B cell (primary cell): ENCODE measurements at regions not wholly inside any gene's neighbourhood (a gene's known extent, or its start where the extent isn't known, plus 50 kb on each side); places are given as distances from the start of the nearest gene placed in this dataset.

Experiments used
- ATAC-seq: fragments of 200-7000 bp; cut with Tn5 transposase; one replicate; pipeline ENCODE4 v1.10.0; 2021; ENCODE audit warnings: low read depth, mild to moderate bottlenecking, moderate number of reproducible peaks, moderate library complexity
- CTCF ChIA-PET: fragments of 350-600 bp; sonication (Branson Sonifier 250); formaldehyde crosslinking; loops from one replicate; lab custom pipeline; 2021; ENCODE audit warnings: antibody characterized with exemption, inconsistent platforms; lab: Charles Lee
- POLR2A ChIA-PET: fragments of 350-600 bp; sonication (Branson Sonifier 250); formaldehyde crosslinking; loops from one replicate; lab custom pipeline; 2021; ENCODE audit warnings: antibody characterized with exemption; lab: Charles Lee
- DNase-seq: peaks from one replicate; pipeline ENCODE4 v3.0.0; 2013
- H2AFZ ChIP-seq: 2 replicates; pipeline ENCODE4 v1.6.1; 2012; ENCODE audit warnings: mild to moderate bottlenecking, low read depth, low read length; ENCODE audit not compliant: insufficient read depth, poor library complexity, severe bottlenecking
- H3K27ac ChIP-seq, 2 donors: 1 replicate in 1 of 2; 2 replicates in 1 of 2; pipeline ENCODE4 v1.5.1; 2012 to 2013; ENCODE audit warnings: low read length in 2 of 2, mild to moderate bottlenecking in 2 of 2, moderate library complexity in 1 of 2
- H3K27me3 ChIP-seq, 4 experiments: fragments of 200-600 bp in 1 of 4; sonication (generic) in 1 of 4; replicated peaks in 1 of 4; 1 replicate in 2 of 4; 2 replicates in 2 of 4; pipeline versions ENCODE4 v1.6.1 to v1.7.0; 2013 to 2016; ENCODE audit warnings: low read length in 3 of 4, mild to moderate bottlenecking in 2 of 4, mixed read lengths in 1 of 4, moderate library complexity in 1 of 4; ENCODE audit not compliant: insufficient read depth in 4 of 4, control insufficient read depth in 3 of 4; ENCODE audit errors: control extremely low read depth in 1 of 4
- H3K36me3 ChIP-seq, 2 experiments: replicated peaks in 1 of 2; 1 replicate in 1 of 2; 2 replicates in 1 of 2; pipeline versions ENCODE4 v1.6.1 to v1.7.1; 2013; ENCODE audit warnings: low read length in 1 of 2; ENCODE audit not compliant: insufficient read depth in 2 of 2, control insufficient read depth in 1 of 2; ENCODE audit errors: control extremely low read depth in 1 of 2, extremely low read depth in 1 of 2
- H3K4me1 ChIP-seq, 2 donors: fragments of 200-600 bp in 1 of 2; sonication (generic) in 1 of 2; 1 replicate in 1 of 2; 2 replicates in 1 of 2; pipeline versions ENCODE4 v1.5.1 to v1.6.1; 2013 to 2017; ENCODE audit warnings: low read length in 2 of 2; ENCODE audit not compliant: control insufficient read depth in 2 of 2, insufficient read depth in 2 of 2
- H3K4me2 ChIP-seq: replicated peaks from 2 replicates; pipeline ENCODE3; 2012; ENCODE audit warnings: mild to moderate bottlenecking, low read depth, low read length; ENCODE audit not compliant: poor library complexity, severe bottlenecking
- H3K4me3 ChIP-seq, 5 experiments: fragments of 200-600 bp in 1 of 5; sonication (generic) in 1 of 5; 1 replicate in 3 of 5; 2 replicates in 2 of 5; pipeline versions ENCODE4 v1.5.1 to v1.7.0; 2011 to 2016; ENCODE audit warnings: low read length in 4 of 5, mild to moderate bottlenecking in 4 of 5, low read depth in 2 of 5, control low read depth in 1 of 5, moderate library complexity in 1 of 5; ENCODE audit not compliant: insufficient read depth in 1 of 5; ENCODE audit errors: control extremely low read depth in 1 of 5, extremely low read depth in 1 of 5
- H3K79me2 ChIP-seq: fragments of 200-600 bp; sonication (generic); one replicate; pipeline ENCODE4 v1.6.0; 2016; ENCODE audit warnings: low read length; ENCODE audit not compliant: control insufficient read depth, insufficient read depth
- H3K9ac ChIP-seq: fragments of 200-600 bp; sonication (generic); 2 replicates; pipeline ENCODE4 v1.6.1; 2017; ENCODE audit warnings: mild to moderate bottlenecking, low read length, moderate library complexity
- H3K9me3 ChIP-seq, 3 donors: one replicate each; pipeline versions ENCODE4 v1.6.1 to v1.7.1; 2013; ENCODE audit warnings: low read length in 2 of 3; ENCODE audit not compliant: control insufficient read depth in 2 of 3, insufficient read depth in 1 of 3; ENCODE audit errors: control extremely low read depth in 1 of 3
- H4K20me1 ChIP-seq: 2 replicates; pipeline ENCODE4 v1.6.0; 2012; ENCODE audit warnings: mild to moderate bottlenecking, low read length; ENCODE audit not compliant: insufficient read depth, control insufficient read depth, poor library complexity, severe bottlenecking
- H3K27ac Mint-ChIP-seq: one replicate; pipeline ENCODE4 v1.8.0; 2021; ENCODE audit warnings: mixed read lengths
- H3K27me3 Mint-ChIP-seq: one replicate; pipeline ENCODE4 v1.8.0; 2021; ENCODE audit warnings: mixed read lengths
- H3K4me1 Mint-ChIP-seq: one replicate; pipeline ENCODE4 v1.8.0; 2021; ENCODE audit warnings: mixed read lengths
- H3K4me3 Mint-ChIP-seq: one replicate; pipeline ENCODE4 v1.8.0; 2021; ENCODE audit warnings: mixed read lengths
- H3K9me3 Mint-ChIP-seq: one replicate; pipeline ENCODE4 v1.8.0; 2022; ENCODE audit warnings: mixed read lengths; ENCODE audit not compliant: insufficient read depth
- CTCF ChIP-seq: fragments of 200-600 bp; IDR thresholded peaks from one replicate; pipeline ENCODE4 v1.8.0; 2022; ENCODE audit warnings: antibody characterized with exemption, mild to moderate bottlenecking
- EZH2 ChIP-seq: IDR thresholded peaks from 2 replicates; pipeline ENCODE4 v1.6.1; 2012; ENCODE audit warnings: borderline replicate concordance, low read depth, mild to moderate bottlenecking, moderate library complexity, low read length; ENCODE audit not compliant: insufficient read depth, poor library complexity, severe bottlenecking
- WGBS: methylation state at CpG from one replicate; pipeline ENCODE4 v1.1.5; 2013; ENCODE audit warnings: missing lambda C conversion rate; ENCODE audit not compliant: insufficient coverage; 5-methylcytosine and 5-hydroxymethylcytosine counted together
- intact Hi-C: fragments of 100-400 bp; cut with micrococcal nuclease; formaldehyde crosslinking; loops from one replicate; pipeline ENCODE4 v1.10.0; 2022

DNA sequence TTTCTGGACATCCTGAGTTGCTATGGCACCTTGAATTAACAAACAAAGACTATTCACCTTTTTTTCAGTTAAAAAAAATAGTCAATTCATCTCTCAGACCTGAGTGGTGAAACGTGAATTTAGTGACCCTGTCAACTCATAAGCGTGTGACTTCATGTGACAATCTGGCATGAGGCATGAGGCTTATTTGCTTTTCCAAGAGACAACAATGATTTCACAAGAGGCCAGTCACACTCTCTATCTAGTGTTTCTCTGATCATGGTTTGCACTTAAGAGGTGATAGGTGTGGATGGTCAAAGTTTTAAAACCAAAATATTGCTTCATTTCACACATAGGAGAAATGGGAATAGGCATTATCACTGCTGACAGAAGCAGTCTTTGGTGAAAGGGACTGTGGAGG is 559.6 kb upstream of the ACO1 start:
- no peak overlapping the region for H3K4me3 Mint-ChIP-seq
- no peaks in the 10 kb centered on the region for H3K36me3 ChIP-seq
- peaks cover 0 to 13% (median 0%) of the 10 kb centered on the region in 3 donors for H3K9me3 ChIP-seq
- H4K20me1 ChIP-seq, result no peaks in the 10 kb centered on the region
- H3K4me2 ChIP-seq, result no peak overlapping the region
- WGBS, result 73% methylated on average over 2 of the region's 2 CpGs
- no peak for DNase-seq
- no peaks in the 10 kb centered on the region for H3K9me3 Mint-ChIP-seq
- no peak for ATAC-seq
- no peaks in the 10 kb centered on the region for H3K4me1 ChIP-seq
- no peaks in the 10 kb centered on the region for H3K79me2 ChIP-seq
- H3K27me3 Mint-ChIP-seq, result no peaks in the 10 kb centered on the region
- no peaks in the 10 kb centered on the region for H3K27me3 ChIP-seq
- no peak for TF ChIP-seq CTCF
- no peak for TF ChIP-seq EZH2
- no peak overlapping the region for H3K9ac ChIP-seq
- no peak overlapping the region for H3K27ac ChIP-seq
- no peak overlapping the region for H3K4me3 ChIP-seq
- intact Hi-C loops, result no loop called here
- ChIA-PET CTCF (interaction anchor here (0.9 kb wide), 1 partner anchor 13 kb away, joined by 3 read pairs; no protein-coding TSS in a partner anchor), POLR2A (no interaction called here)
- H3K27ac Mint-ChIP-seq, result no peak overlapping the region
- no peak overlapping the region for H2AFZ ChIP-seq
- H3K4me1 Mint-ChIP-seq, result no peaks in the 10 kb centered on the region

DNA sequence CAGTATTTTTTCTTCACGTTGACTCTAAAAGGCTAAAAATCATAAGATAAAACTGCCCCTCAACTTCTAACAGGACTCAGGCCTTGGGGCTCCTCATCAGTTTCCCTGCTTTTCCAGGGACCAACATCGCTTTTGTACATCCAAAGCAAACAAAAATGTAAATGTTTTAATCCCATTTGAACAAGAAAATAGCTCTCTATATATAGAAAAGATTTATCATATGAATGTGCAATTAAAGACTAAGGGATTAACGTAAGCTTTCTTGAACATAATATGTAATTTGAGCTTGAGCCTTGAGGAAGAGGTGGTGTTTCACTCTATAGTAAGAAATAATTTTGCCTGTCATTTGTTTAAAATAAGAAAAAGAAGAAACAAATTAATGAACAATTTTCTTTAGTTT is 547.2 kb upstream of the ACO1 start:
- Histone ChIP-seq H3K4me2 (no peak overlapping the region), H3K4me3 (no peak overlapping the region), H3K4me1 (no peaks in the 10 kb centered on the region), H3K36me3 (no peaks in the 10 kb centered on the region), H3K9ac (no peak overlapping the region), H4K20me1 (no peaks in the 10 kb centered on the region), H2AFZ (no peak overlapping the region), H3K27ac (no peak overlapping the region), H3K9me3 (no peaks in the 10 kb centered on the region), H3K79me2 (no peaks in the 10 kb centered on the region), H3K27me3 (no peaks in the 10 kb centered on the region)
- Mint-ChIP-seq H3K9me3 (no peaks in the 10 kb centered on the region), H3K4me3 (no peak overlapping the region), H3K4me1 (no peaks in the 10 kb centered on the region), H3K27me3 (no peaks in the 10 kb centered on the region), H3K27ac (no peak overlapping the region)
- CTCF ChIA-PET, result interaction anchor here (0.7 kb wide), 1 partner anchor 12 kb away, joined by 3 read pairs; no protein-coding TSS in a partner anchor
- 100% methylated on average over 1 of the region's 3 CpGs for WGBS
- intact Hi-C loops, result no loop called here
- DNase-seq (no peak), ATAC-seq (no peak)
- POLR2A ChIA-PET, result no interaction called here
- TF ChIP-seq EZH2, result no peak
- TF ChIP-seq CTCF, result no peak
